ENCODE measurements at regions not wholly inside any gene's neighbourhood (a gene's known extent, or its start where the extent isn't known, plus 50 kb on each side); places are given as distances from the start of the nearest gene placed in this dataset.
A peak's percentile ranks its signal among the peaks of the same experiment; 100 is the strongest.

DNA sequence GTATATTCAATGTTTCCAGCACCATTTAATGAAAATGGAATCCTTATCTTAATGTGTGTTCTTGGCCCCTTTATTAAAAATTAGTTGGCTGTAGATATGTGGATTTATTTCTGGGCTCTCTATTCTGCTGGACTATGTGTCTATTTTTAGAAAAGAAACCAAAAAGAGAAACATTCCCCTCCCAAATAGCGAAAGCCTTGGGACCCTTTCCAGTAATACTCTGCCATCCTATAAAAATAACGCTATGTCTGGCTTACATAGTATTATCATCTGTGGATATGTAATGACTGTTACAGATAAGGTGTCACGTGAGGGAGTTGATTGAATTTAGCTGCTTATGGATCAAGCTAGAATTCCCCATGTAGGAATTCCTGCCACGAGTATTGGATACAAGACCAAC is 279.3 kb upstream of the KIF2B start:
- TF ChIP-seq, protein P1, sequence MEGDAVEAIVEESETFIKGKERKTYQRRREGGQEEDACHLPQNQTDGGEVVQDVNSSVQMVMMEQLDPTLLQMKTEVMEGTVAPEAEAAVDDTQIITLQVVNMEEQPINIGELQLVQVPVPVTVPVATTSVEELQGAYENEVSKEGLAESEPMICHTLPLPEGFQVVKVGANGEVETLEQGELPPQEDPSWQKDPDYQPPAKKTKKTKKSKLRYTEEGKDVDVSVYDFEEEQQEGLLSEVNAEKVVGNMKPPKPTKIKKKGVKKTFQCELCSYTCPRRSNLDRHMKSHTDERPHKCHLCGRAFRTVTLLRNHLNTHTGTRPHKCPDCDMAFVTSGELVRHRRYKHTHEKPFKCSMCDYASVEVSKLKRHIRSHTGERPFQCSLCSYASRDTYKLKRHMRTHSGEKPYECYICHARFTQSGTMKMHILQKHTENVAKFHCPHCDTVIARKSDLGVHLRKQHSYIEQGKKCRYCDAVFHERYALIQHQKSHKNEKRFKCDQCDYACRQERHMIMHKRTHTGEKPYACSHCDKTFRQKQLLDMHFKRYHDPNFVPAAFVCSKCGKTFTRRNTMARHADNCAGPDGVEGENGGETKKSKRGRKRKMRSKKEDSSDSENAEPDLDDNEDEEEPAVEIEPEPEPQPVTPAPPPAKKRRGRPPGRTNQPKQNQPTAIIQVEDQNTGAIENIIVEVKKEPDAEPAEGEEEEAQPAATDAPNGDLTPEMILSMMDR (conservative IDR thresholded peaks at IDR 0.05; ENCODE audit: control insufficient read depth, insufficient read depth, low read depth, low read length): no peak
- no peak overlapping the region for H3K4me3 ChIP-seq (ENCODE audit: control insufficient read depth, low read depth, low read length)
- no peak for DNase-seq (ENCODE audit: low read depth)

DNA sequence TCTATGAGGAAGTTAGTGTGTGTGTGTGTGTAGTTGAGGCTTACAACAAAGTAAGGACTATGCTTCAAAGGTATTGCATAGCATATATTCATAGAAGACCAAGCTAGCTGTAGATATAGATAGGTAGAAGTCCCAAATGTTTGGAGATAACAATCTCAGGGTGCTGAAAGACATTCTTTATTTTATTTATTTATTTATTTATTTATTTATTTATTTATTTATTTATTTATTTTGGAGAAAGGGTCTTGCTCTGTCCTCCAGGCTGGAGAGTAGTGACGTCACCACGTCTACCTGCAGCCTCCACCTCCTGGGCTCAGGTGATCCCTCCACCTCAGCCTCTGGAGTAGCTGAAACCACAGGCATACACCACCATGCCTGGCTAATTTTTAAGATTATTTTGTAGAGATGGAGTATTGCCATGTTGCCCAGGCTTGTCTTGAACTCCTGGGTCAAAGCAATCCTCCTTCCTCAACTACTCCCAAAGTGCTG is 284.6 kb upstream of the KIF2B start:
- TF ChIP-seq, protein P1 (conservative IDR thresholded peaks at IDR 0.05; ENCODE audit: control insufficient read depth, insufficient read depth, low read depth, low read length): no peak

DNA sequence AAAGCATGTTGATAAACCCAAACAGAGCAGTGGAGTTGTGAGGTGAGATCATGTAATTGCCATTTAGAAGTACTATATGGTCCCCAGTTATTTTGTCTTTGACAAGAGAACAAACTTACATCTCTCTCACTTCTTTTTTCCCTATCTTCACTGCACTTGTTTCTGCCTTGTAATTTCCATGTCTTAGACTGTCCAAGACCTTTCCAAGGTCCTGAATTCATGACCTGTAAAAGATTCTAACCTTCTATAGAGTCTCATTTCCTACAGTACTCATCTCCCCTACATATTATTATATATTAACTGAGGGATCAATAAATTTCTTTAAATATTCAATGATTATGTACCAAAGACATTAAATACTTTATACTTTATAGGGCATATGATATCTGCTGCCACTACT is 295.3 kb upstream of the KIF2B start:
- TF ChIP-seq, protein P1 (conservative IDR thresholded peaks at IDR 0.05; ENCODE audit: control insufficient read depth, insufficient read depth, low read depth, low read length): no peak
- no peak for DNase-seq (ENCODE audit: low read depth)
- H3K4me3 ChIP-seq (ENCODE audit: control insufficient read depth, low read depth, low read length): no peak overlapping the region

More for the DNA sequence above, 284.6 kb upstream of the KIF2B start:
- no peak overlapping the region for H3K4me3 ChIP-seq (ENCODE audit: control insufficient read depth, low read depth, low read length)
- DNase-seq (ENCODE audit: low read depth): no peak

DNA sequence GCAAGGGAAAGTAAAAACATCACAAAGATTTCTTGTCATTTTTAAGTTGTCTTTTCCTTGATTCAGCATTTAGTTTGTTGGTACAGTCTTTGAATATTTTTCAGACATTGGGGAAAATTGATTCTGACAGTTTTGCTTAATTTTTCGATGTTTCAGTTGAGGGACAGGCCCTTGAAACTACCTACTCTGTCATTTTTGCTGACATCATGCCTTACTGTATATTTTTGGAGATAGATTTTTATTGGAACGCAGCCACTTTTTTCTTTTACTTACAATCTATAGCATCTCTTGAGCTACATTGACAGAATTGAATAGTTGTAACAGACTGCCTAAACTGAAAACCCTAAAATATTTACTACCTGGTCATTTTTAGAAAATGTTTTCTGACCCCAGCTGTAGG is 297.1 kb upstream of the KIF2B start:
- no peak for DNase-seq (ENCODE audit: low read depth)
- no peak overlapping the region for H3K4me3 ChIP-seq (ENCODE audit: control insufficient read depth, low read depth, low read length)
- TF ChIP-seq, protein P1 (conservative IDR thresholded peaks at IDR 0.05; ENCODE audit: control insufficient read depth, insufficient read depth, low read depth, low read length): no peak

DNA sequence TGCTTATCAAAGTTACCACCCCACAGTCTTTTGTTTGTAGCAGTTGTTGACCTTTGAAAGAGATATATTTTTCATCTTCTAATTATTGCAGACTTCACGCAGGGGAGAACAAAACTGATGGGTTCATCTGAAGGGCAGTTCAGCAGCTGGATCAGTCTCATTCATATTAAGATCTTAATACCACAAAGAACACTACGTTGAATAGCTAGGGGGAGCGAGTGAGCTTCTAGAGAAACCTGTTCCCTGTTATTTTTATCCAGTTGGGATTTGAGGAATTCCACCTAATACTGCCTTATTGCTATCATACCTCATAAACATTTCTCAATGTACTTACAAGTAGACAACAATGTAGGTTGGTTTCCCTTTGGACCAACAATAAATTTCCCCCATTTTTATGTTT is 306.1 kb upstream of the KIF2B start:
- peak; percentile 1 for DNase-seq (ENCODE audit: low read depth)
- no peak overlapping the region for H3K4me3 ChIP-seq (ENCODE audit: control insufficient read depth, low read depth, low read length)
- TF ChIP-seq, protein P1 (conservative IDR thresholded peaks at IDR 0.05; ENCODE audit: control insufficient read depth, insufficient read depth, low read depth, low read length): no peak

DNA sequence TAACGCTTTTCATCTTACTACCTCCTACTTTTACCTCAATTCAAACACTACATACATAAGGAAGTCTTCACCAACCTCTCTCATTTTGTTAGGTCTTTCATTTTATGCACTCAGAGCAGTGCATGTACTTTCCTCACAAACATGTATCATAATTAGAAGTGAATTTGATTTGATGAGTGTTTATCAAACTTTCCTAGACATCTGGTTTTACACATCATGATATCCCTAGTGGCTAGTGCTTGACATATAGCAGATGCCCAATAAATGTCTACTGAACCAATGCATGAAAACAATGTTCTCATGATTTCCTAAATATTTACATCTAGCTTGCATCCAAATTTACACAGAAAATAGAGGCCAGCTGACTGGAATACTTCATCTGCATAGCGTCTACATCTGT is 323.4 kb upstream of the KIF2B start:
- TF ChIP-seq, protein P1 (conservative IDR thresholded peaks at IDR 0.05; ENCODE audit: control insufficient read depth, insufficient read depth, low read depth, low read length): no peak

DNA sequence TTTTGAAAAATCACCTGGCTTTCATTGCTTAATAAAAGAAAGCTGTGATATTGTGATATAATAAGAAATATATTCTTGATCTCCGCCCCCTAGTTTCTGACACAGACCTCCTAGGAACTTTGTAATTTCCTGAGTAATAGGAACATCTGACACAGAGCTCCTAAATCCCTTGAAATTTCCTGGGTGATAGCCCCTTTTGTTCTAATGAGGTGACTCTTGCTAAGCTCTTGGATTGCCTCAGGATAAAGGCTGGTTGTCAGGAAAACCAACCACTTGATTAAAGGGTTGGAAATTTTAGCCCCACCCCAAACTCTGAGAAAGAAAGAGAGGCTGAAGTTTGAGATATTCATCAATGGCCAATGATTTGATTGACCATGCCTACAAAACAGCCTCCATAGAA is 326.4 kb upstream of the KIF2B start:
- DNase-seq (ENCODE audit: low read depth): no peak
- TF ChIP-seq, protein P1 (conservative IDR thresholded peaks at IDR 0.05; ENCODE audit: control insufficient read depth, insufficient read depth, low read depth, low read length): no peak
- H3K4me3 ChIP-seq (ENCODE audit: control insufficient read depth, low read depth, low read length): no peak overlapping the region

More for the DNA sequence above, 323.4 kb upstream of the KIF2B start:
- H3K4me3 ChIP-seq (ENCODE audit: control insufficient read depth, low read depth, low read length): no peak overlapping the region
- no peak for DNase-seq (ENCODE audit: low read depth)
